Caco-2 (cell line): ENCODE measurements at regions not wholly inside any gene's neighbourhood (a gene's known extent, or its start where the extent isn't known, plus 50 kb on each side); places are given as distances from the start of the nearest gene placed in this dataset.
A peak's percentile ranks its signal among the peaks of the same experiment; 100 is the strongest.

Experiments used
- BruUV-seq: library from RNA; stranded (reverse); fragments of 400-500 nt; replicated peaks from 2 replicates; lab custom pipeline; 2021; lab: Mats Ljungman, UMichigan
- CTCF ChIA-PET: fragments of 300-600 bp; sonication (Branson Sonifier 250); formaldehyde crosslinking; loops from one replicate; lab custom pipeline; 2022; ENCODE audit warnings: antibody characterized with exemption; lab: Charles Lee
- POLR2A ChIA-PET: fragments of 300-600 bp; sonication (Branson Sonifier 250); formaldehyde crosslinking; loops from one replicate; lab custom pipeline; 2022; ENCODE audit warnings: antibody characterized with exemption; lab: Charles Lee
- DNase-seq, 2 experiments: peaks; one replicate each; pipeline versions ENCODE4 v3.0.0 to v3.0.0-alpha.2; 2020 to 2022
- H3K27me3 ChIP-seq: replicated peaks from 2 replicates; pipeline ENCODE4 v1.6.0; 2011; ENCODE audit warnings: low read length; ENCODE audit not compliant: control insufficient read depth, insufficient read depth
- H3K36me3 ChIP-seq: 2 replicates; pipeline ENCODE4 v1.5.1; 2011; ENCODE audit warnings: low read length; ENCODE audit not compliant: control insufficient read depth, insufficient read depth
- H3K4me1 ChIP-seq: fragments of 250-450 bp; sonication (Bioruptor Pico); 2 replicates; pipeline ENCODE4 v1.5.1; 2020; ENCODE audit warnings: mild to moderate bottlenecking
- H3K4me3 ChIP-seq: 2 replicates; pipeline ENCODE4 v1.5.1; 2011; ENCODE audit warnings: low read depth, mild to moderate bottlenecking, control low read depth, low read length
- H3K9me3 ChIP-seq: fragments of 250-450 bp; sonication (Bioruptor Pico); 2 replicates; pipeline ENCODE4 v1.5.1; 2020; ENCODE audit warnings: mild to moderate bottlenecking, moderate library complexity
- H3K27ac Mint-ChIP-seq: one replicate; pipeline ENCODE4 v1.8.0; 2022; ENCODE audit warnings: mixed read lengths; ENCODE audit not compliant: unreplicated experiment
- H3K27me3 Mint-ChIP-seq: one replicate; pipeline ENCODE4 v1.8.0; 2022; ENCODE audit warnings: mixed read lengths; ENCODE audit not compliant: insufficient read depth, unreplicated experiment
- H3K36me3 Mint-ChIP-seq: one replicate; pipeline ENCODE4 v1.8.0; 2022; ENCODE audit warnings: mild to moderate bottlenecking, mixed read lengths; ENCODE audit not compliant: insufficient read depth, unreplicated experiment
- H3K4me1 Mint-ChIP-seq: one replicate; pipeline ENCODE4 v1.8.0; 2022; ENCODE audit warnings: low read depth, mixed read lengths; ENCODE audit not compliant: unreplicated experiment
- H3K4me3 Mint-ChIP-seq: one replicate; pipeline ENCODE4 v1.8.0; 2022; ENCODE audit warnings: mild to moderate bottlenecking, moderate library complexity, mixed read lengths; ENCODE audit not compliant: unreplicated experiment
- H3K9me3 Mint-ChIP-seq: one replicate; pipeline ENCODE4 v1.8.0; 2022; ENCODE audit warnings: mixed read lengths; ENCODE audit not compliant: unreplicated experiment
- CTCF ChIP-seq, 2 experiments: fragments of 200-600 bp in 1 of 2; IDR thresholded peaks; 1 replicate in 1 of 2; 2 replicates in 1 of 2; pipeline versions ENCODE4 v1.5.1 to v1.8.0; 2011 to 2022; ENCODE audit warnings: antibody characterized with exemption in 1 of 2, control low read depth in 1 of 2, inconsistent platforms in 1 of 2, low read depth in 1 of 2, low read length in 1 of 2, mild to moderate bottlenecking in 1 of 2, moderate library complexity in 1 of 2; ENCODE audit not compliant: insufficient read depth in 1 of 2, severe bottlenecking in 1 of 2, unreplicated experiment in 1 of 2
- intact Hi-C: fragments of 100-400 bp; cut with micrococcal nuclease; formaldehyde crosslinking; loops from one replicate; pipeline ENCODE4 v1.10.0; 2022; ENCODE audit not compliant: unreplicated experiment

GRCh38 chr11:15764326-15764725 is 592.0 kb downstream of the SOX6 start:
- intact Hi-C loops = no loop called here
- H3K27me3 Mint-ChIP-seq = no peaks in the 10 kb centered on the region
- H3K27ac Mint-ChIP-seq = no peak overlapping the region
- no TSS peak for BruUV-seq
- Histone ChIP-seq H3K27me3 (no peaks in the 10 kb centered on the region), H3K4me1 (peaks cover 14% of the 10 kb centered on the region), H3K36me3 (no peaks in the 10 kb centered on the region), H3K4me3 (no peak overlapping the region), H3K9me3 (no peaks in the 10 kb centered on the region)
- no peak for TF ChIP-seq CTCF (IDR thresholded peaks at IDR 0.05; ENCODE audit: insufficient read depth in 1 of 2, low read depth in 1 of 2, low read length in 1 of 2, severe bottlenecking in 1 of 2, unreplicated experiment in 1 of 2)
- CTCF ChIA-PET = no interaction called here
- POLR2A ChIA-PET = no interaction called here
- no peak overlapping the region for H3K4me3 Mint-ChIP-seq
- H3K9me3 Mint-ChIP-seq = peaks cover 47% of the 10 kb centered on the region
- peaks cover 6% of the 10 kb centered on the region for H3K36me3 Mint-ChIP-seq
- no peak for DNase-seq
- peaks cover 12% of the 10 kb centered on the region for H3K4me1 Mint-ChIP-seq

- Histone ChIP-seq H3K4me1 (peaks cover 20% of the 10 kb centered on the region), H3K9me3 (no peaks in the 10 kb centered on the region), H3K36me3 (no peaks in the 10 kb centered on the region), H3K27me3 (no peaks in the 10 kb centered on the region), H3K4me3 (no peak overlapping the region)
- Mint-ChIP-seq H3K36me3 (peaks cover 8% of the 10 kb centered on the region), H3K27me3 (no peaks in the 10 kb centered on the region), H3K27ac (no peak overlapping the region), H3K9me3 (peaks cover 51% of the 10 kb centered on the region), H3K4me3 (no peak overlapping the region), H3K4me1 (peaks cover 18% of the 10 kb centered on the region)
- no peak for TF ChIP-seq CTCF (IDR thresholded peaks at IDR 0.05; ENCODE audit: insufficient read depth in 1 of 2, low read depth in 1 of 2, low read length in 1 of 2, severe bottlenecking in 1 of 2, unreplicated experiment in 1 of 2)
- intact Hi-C loops = loop anchor here (5.0 kb wide), 1 partner anchor 63 kb away; no protein-coding TSS in a partner anchor
- CTCF ChIA-PET = no interaction called here
- POLR2A ChIA-PET = no interaction called here
- no TSS peak for BruUV-seq
- DNase-seq = peak in 1 of 2 experiments; percentile 25
Measured at GRCh38 chr11:15764948-15765347, 591.4 kb downstream of the SOX6 start.

GRCh38 chr11:15765530-15765929 is 590.8 kb downstream of the SOX6 start:
- H3K4me3 ChIP-seq = no peak overlapping the region
- no peak for DNase-seq
- Mint-ChIP-seq H3K4me3 (no peak overlapping the region), H3K36me3 (peaks cover 8% of the 10 kb centered on the region), H3K9me3 (peaks cover 51% of the 10 kb centered on the region), H3K27ac (no peak overlapping the region), H3K27me3 (no peaks in the 10 kb centered on the region), H3K4me1 (peaks cover 20% of the 10 kb centered on the region)
- no peaks in the 10 kb centered on the region for H3K27me3 ChIP-seq
- BruUV-seq = no TSS peak
- ChIA-PET POLR2A (no interaction called here), CTCF (no interaction called here)
- H3K4me1 ChIP-seq = peaks cover 26% of the 10 kb centered on the region
- TF ChIP-seq CTCF (IDR thresholded peaks at IDR 0.05; ENCODE audit: insufficient read depth in 1 of 2, low read depth in 1 of 2, low read length in 1 of 2, severe bottlenecking in 1 of 2, unreplicated experiment in 1 of 2) = no peak
- no peaks in the 10 kb centered on the region for H3K9me3 ChIP-seq
- intact Hi-C loops = loop anchor here (5.0 kb wide), 1 partner anchor 63 kb away; no protein-coding TSS in a partner anchor
- H3K36me3 ChIP-seq = no peaks in the 10 kb centered on the region
